Liver (tissue), 8 donors: ENCODE measurements at regions not wholly inside any gene's neighbourhood (a gene's known extent, or its start where the extent isn't known, plus 50 kb on each side); places are given as distances from the start of the nearest gene placed in this dataset.

Experiments
- DNase-seq: peaks from one replicate; pipeline ENCODE4 v3.0.0-alpha.2; 2017; ENCODE audit warnings: low spot score
- H3K27ac ChIP-seq, 2 donors: one replicate each; pipeline ENCODE4 v1.7.0; 2013; ENCODE audit warnings: inconsistent platforms in 2 of 2, low read length in 2 of 2, control low read depth in 1 of 2, low read depth in 1 of 2, mild to moderate bottlenecking in 1 of 2
- H3K27me3 ChIP-seq, 4 donors: one replicate each; pipeline versions ENCODE4 v1.6.1 to v1.7.0; 2013; ENCODE audit warnings: low read length in 3 of 4, inconsistent platforms in 1 of 4, mild to moderate bottlenecking in 1 of 4, moderate library complexity in 1 of 4; ENCODE audit not compliant: control insufficient read depth in 4 of 4, insufficient read depth in 4 of 4
- H3K36me3 ChIP-seq, 4 donors: one replicate each; pipeline versions ENCODE4 v1.6.1 to v1.7.0; 2013; ENCODE audit warnings: low read length in 3 of 4, mild to moderate bottlenecking in 3 of 4, low read depth in 1 of 4, moderate library complexity in 1 of 4; ENCODE audit not compliant: control insufficient read depth in 4 of 4, insufficient read depth in 3 of 4
- H3K4me1 ChIP-seq, 4 donors: one replicate each; pipeline versions ENCODE4 v1.6.1 to v1.7.0; 2013; ENCODE audit warnings: low read length in 3 of 4, mild to moderate bottlenecking in 3 of 4, moderate library complexity in 1 of 4; ENCODE audit not compliant: control insufficient read depth in 4 of 4, insufficient read depth in 4 of 4
- H3K4me3 ChIP-seq, 3 donors: one replicate each; pipeline versions ENCODE4 v1.6.1 to v1.7.0; 2013; ENCODE audit warnings: low read length in 3 of 3, control low read depth in 1 of 3, low read depth in 1 of 3, mild to moderate bottlenecking in 1 of 3
- H3K9ac ChIP-seq, 2 donors: one replicate each; pipeline ENCODE4 v1.7.0; 2013; ENCODE audit warnings: low read length in 2 of 2, mild to moderate bottlenecking in 2 of 2, moderate library complexity in 2 of 2, control low read depth in 1 of 2, low read depth in 1 of 2
- H3K9me3 ChIP-seq, 4 donors: one replicate each; pipeline versions ENCODE4 v1.6.1 to v1.7.0; 2013; ENCODE audit warnings: low read length in 3 of 4; ENCODE audit not compliant: control insufficient read depth in 4 of 4
- EGR1 ChIP-seq, 2 donors: IDR thresholded peaks; 2 replicates each; pipeline ENCODE4 v1.6.1; 2016 to 2018; ENCODE audit warnings: antibody characterized with exemption in 2 of 2, low read depth in 2 of 2
- FOXA1 ChIP-seq: IDR thresholded peaks from 2 replicates; pipeline ENCODE4 v1.6.1; 2016; ENCODE audit warnings: antibody characterized with exemption
- FOXA2 ChIP-seq: IDR thresholded peaks from 2 replicates; pipeline ENCODE4 v1.6.1; 2016; ENCODE audit warnings: antibody characterized with exemption
- GABPA ChIP-seq, 2 donors: IDR thresholded peaks in 1 of 2; conservative IDR thresholded peaks in 1 of 2; 2 replicates each; pipeline ENCODE4 v1.6.1; 2016; ENCODE audit warnings: antibody characterized with exemption in 2 of 2, mild to moderate bottlenecking in 1 of 2, moderate library complexity in 1 of 2
- HNF4A ChIP-seq, 2 donors: conservative IDR thresholded peaks; 2 replicates each; pipeline ENCODE4 v1.6.1; 2016; ENCODE audit warnings: antibody characterized with exemption in 2 of 2, mild to moderate bottlenecking in 2 of 2
- HNF4G ChIP-seq: IDR thresholded peaks from 2 replicates; pipeline ENCODE4 v1.6.1; 2016; ENCODE audit warnings: antibody characterized with exemption
- JUND ChIP-seq, 2 donors: IDR thresholded peaks; 2 replicates each; pipeline ENCODE4 v1.6.1; 2016; ENCODE audit warnings: antibody characterized with exemption in 2 of 2
- NR2F2 ChIP-seq: IDR thresholded peaks from 2 replicates; pipeline ENCODE4 v1.6.1; 2016; ENCODE audit warnings: antibody characterized with exemption
- RAD21 ChIP-seq, 2 donors: IDR thresholded peaks; 2 replicates each; pipeline ENCODE4 v1.6.1; 2016; ENCODE audit warnings: antibody characterized with exemption in 2 of 2, mild to moderate bottlenecking in 2 of 2
- SP1 ChIP-seq: IDR thresholded peaks from 2 replicates; pipeline ENCODE4 v1.6.1; 2018; ENCODE audit warnings: antibody characterized with exemption, mild to moderate bottlenecking
- TAF1 ChIP-seq: conservative IDR thresholded peaks from 2 replicates; pipeline ENCODE4 v1.6.1; 2016; ENCODE audit warnings: antibody characterized with exemption, mild to moderate bottlenecking
- YY1 ChIP-seq: IDR thresholded peaks from 2 replicates; pipeline ENCODE4 v1.6.1; 2016; ENCODE audit warnings: antibody characterized with exemption, mild to moderate bottlenecking
- WGBS: extraction: QIAGEN DNeasy Blood & Tissue Kit; methylation state at CpG from one replicate; pipeline ENCODE4 v1.1.7; 2013; 5-methylcytosine and 5-hydroxymethylcytosine counted together
- TF ChIP-seq, protein P1 (sequence below): fragments of 150-350 bp; IDR thresholded peaks from 2 replicates; pipeline ENCODE4 v1.5.1; 2017; ENCODE audit warnings: improper control_type of control experiment, low read depth, low read length; ENCODE audit not compliant: missing input control
- TF ChIP-seq, protein P2 (sequence below): IDR thresholded peaks from 2 replicates; pipeline ENCODE4 v1.6.1; 2016; ENCODE audit warnings: antibody characterized with exemption
- TF ChIP-seq, protein P3 (sequence below): IDR thresholded peaks from 2 replicates; pipeline ENCODE4 v1.6.1; 2016; ENCODE audit warnings: antibody characterized with exemption, mild to moderate bottlenecking
- TF ChIP-seq, protein P4 (sequence below): IDR thresholded peaks from 2 replicates; pipeline ENCODE4 v1.6.1; 2016; ENCODE audit warnings: antibody characterized with exemption
- TF ChIP-seq, protein P5 (sequence below): IDR thresholded peaks from 2 replicates; pipeline ENCODE4 v1.6.1; 2016; ENCODE audit warnings: antibody characterized with exemption
- donor health status: healthy.
- donor health status: healthy.
- donor health status: healthy.
- donor health status: healthy.
- donor health status: healthy.

DNA sequence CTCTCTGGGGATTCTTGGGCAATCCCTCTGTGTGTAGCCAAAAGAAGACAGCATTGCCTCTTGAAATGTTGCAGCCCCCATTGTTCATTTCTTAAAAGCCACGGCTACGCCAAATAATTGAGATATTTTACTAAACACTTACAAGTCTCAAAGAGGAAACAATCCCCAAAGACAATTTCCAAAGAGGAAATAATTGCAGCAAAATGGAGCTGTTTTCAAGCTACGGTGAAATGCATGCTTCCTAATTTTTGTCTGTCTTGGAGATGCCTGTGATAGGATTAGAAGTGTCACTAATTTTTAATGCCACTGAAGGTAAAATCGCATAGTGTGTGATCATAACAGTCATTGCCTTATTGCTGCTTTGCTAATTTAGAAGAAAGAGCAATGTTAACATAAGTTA lies 72.9 kb upstream of the NAMPT start:
- no peak for TF ChIP-seq NR2F2
- TF ChIP-seq GABPA (IDR thresholded peaks at IDR 0.05 in 1 of 2, conservative IDR thresholded peaks at IDR 0.05 in 1 of 2): no peak
- TF ChIP-seq YY1: no peak
- TF ChIP-seq FOXA2: no peak
- TF ChIP-seq JUND (IDR thresholded peaks at IDR 0.05): no peak
- TF ChIP-seq, protein P1, sequence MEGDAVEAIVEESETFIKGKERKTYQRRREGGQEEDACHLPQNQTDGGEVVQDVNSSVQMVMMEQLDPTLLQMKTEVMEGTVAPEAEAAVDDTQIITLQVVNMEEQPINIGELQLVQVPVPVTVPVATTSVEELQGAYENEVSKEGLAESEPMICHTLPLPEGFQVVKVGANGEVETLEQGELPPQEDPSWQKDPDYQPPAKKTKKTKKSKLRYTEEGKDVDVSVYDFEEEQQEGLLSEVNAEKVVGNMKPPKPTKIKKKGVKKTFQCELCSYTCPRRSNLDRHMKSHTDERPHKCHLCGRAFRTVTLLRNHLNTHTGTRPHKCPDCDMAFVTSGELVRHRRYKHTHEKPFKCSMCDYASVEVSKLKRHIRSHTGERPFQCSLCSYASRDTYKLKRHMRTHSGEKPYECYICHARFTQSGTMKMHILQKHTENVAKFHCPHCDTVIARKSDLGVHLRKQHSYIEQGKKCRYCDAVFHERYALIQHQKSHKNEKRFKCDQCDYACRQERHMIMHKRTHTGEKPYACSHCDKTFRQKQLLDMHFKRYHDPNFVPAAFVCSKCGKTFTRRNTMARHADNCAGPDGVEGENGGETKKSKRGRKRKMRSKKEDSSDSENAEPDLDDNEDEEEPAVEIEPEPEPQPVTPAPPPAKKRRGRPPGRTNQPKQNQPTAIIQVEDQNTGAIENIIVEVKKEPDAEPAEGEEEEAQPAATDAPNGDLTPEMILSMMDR: no peak
- TF ChIP-seq, protein P2, sequence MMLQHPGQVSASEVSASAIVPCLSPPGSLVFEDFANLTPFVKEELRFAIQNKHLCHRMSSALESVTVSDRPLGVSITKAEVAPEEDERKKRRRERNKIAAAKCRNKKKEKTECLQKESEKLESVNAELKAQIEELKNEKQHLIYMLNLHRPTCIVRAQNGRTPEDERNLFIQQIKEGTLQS: no peak
- TF ChIP-seq, protein P3, sequence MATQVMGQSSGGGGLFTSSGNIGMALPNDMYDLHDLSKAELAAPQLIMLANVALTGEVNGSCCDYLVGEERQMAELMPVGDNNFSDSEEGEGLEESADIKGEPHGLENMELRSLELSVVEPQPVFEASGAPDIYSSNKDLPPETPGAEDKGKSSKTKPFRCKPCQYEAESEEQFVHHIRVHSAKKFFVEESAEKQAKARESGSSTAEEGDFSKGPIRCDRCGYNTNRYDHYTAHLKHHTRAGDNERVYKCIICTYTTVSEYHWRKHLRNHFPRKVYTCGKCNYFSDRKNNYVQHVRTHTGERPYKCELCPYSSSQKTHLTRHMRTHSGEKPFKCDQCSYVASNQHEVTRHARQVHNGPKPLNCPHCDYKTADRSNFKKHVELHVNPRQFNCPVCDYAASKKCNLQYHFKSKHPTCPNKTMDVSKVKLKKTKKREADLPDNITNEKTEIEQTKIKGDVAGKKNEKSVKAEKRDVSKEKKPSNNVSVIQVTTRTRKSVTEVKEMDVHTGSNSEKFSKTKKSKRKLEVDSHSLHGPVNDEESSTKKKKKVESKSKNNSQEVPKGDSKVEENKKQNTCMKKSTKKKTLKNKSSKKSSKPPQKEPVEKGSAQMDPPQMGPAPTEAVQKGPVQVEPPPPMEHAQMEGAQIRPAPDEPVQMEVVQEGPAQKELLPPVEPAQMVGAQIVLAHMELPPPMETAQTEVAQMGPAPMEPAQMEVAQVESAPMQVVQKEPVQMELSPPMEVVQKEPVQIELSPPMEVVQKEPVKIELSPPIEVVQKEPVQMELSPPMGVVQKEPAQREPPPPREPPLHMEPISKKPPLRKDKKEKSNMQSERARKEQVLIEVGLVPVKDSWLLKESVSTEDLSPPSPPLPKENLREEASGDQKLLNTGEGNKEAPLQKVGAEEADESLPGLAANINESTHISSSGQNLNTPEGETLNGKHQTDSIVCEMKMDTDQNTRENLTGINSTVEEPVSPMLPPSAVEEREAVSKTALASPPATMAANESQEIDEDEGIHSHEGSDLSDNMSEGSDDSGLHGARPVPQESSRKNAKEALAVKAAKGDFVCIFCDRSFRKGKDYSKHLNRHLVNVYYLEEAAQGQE: no peak
- no peak for TF ChIP-seq SP1
- TF ChIP-seq FOXA1: no peak
- no peak for TF ChIP-seq RAD21 (IDR thresholded peaks at IDR 0.05)
- TF ChIP-seq, protein P4, sequence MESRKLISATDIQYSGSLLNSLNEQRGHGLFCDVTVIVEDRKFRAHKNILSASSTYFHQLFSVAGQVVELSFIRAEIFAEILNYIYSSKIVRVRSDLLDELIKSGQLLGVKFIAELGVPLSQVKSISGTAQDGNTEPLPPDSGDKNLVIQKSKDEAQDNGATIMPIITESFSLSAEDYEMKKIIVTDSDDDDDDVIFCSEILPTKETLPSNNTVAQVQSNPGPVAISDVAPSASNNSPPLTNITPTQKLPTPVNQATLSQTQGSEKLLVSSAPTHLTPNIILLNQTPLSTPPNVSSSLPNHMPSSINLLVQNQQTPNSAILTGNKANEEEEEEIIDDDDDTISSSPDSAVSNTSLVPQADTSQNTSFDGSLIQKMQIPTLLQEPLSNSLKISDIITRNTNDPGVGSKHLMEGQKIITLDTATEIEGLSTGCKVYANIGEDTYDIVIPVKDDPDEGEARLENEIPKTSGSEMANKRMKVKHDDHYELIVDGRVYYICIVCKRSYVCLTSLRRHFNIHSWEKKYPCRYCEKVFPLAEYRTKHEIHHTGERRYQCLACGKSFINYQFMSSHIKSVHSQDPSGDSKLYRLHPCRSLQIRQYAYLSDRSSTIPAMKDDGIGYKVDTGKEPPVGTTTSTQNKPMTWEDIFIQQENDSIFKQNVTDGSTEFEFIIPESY: no peak
- no peak for TF ChIP-seq TAF1
- no peak for TF ChIP-seq HNF4A (conservative IDR thresholded peaks at IDR 0.05)
- TF ChIP-seq HNF4G: no peak
- no peak for TF ChIP-seq EGR1 (IDR thresholded peaks at IDR 0.05; ENCODE audit: low read depth in 2 of 2)
- TF ChIP-seq, protein P5, sequence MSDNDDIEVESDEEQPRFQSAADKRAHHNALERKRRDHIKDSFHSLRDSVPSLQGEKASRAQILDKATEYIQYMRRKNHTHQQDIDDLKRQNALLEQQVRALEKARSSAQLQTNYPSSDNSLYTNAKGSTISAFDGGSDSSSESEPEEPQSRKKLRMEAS: no peak
- H3K4me3 ChIP-seq: no peak overlapping the region
- no peaks in the 10 kb centered on the region for H3K36me3 ChIP-seq
- H3K9ac ChIP-seq: no peak overlapping the region
- WGBS: 72% methylated on average over 4 of the region's 4 CpGs
- no peak for DNase-seq
- no peaks in the 10 kb centered on the region for H3K9me3 ChIP-seq
- H3K27me3 ChIP-seq: no peaks in the 10 kb centered on the region
- no peaks in the 10 kb centered on the region for H3K4me1 ChIP-seq
- H3K27ac ChIP-seq: no peak overlapping the region

DNA sequence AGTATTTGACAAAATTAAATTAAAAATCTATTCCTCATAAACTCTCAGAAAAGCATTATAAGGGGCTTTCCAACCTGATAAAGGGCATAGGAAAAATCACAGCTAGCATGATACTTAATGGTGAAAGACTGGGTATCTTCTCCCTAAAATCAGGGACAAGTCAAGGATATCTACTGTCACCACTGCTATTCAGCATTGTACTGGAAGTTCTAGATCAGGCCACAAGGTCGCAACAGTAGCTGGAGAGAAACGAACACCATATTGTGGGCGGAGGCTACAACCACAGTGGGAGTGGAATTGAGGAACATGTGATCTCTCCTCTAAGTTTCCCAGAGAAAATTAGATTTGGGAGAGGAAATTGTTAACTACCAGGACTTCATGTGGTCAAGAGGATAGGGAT lies 70.0 kb upstream of the NAMPT start:
- Histone ChIP-seq H3K9ac (no peak overlapping the region), H3K27ac (no peak overlapping the region), H3K4me3 (no peak overlapping the region), H3K36me3 (no peaks in the 10 kb centered on the region), H3K4me1 (no peaks in the 10 kb centered on the region), H3K9me3 (peaks cover 0 to 2% (median under 1%) of the 10 kb centered on the region in 4 donors), H3K27me3 (no peaks in the 10 kb centered on the region)
- no peak for TF ChIP-seq SP1
- TF ChIP-seq EGR1 (IDR thresholded peaks at IDR 0.05; ENCODE audit: low read depth in 2 of 2): no peak
- no peak for TF ChIP-seq YY1
- TF ChIP-seq, protein P1: no peak
- TF ChIP-seq GABPA (IDR thresholded peaks at IDR 0.05 in 1 of 2, conservative IDR thresholded peaks at IDR 0.05 in 1 of 2): no peak
- TF ChIP-seq, protein P2: no peak
- TF ChIP-seq, protein P4: no peak
- 87% methylated on average over 3 of the region's 3 CpGs for WGBS
- no peak for DNase-seq
